Cerebellar nuclear complex (tissue), 1 donor: ENCODE measurements at regions not wholly inside any gene's neighbourhood (a gene's known extent, or its start where the extent isn't known, plus 50 kb on each side); places are given as distances from the start of the nearest gene placed in this dataset.
"Not testable (repeated sequence)": the region's sequence is repeated elsewhere in the genome, so short reads cannot be mapped to it uniquely, and the experiment has no call there.

Experiments
- DNase-seq, 2 experiments: peaks; one replicate each; lab custom pipeline; 2025; lab: John Stamatoyannopoulos, UW

DNA sequence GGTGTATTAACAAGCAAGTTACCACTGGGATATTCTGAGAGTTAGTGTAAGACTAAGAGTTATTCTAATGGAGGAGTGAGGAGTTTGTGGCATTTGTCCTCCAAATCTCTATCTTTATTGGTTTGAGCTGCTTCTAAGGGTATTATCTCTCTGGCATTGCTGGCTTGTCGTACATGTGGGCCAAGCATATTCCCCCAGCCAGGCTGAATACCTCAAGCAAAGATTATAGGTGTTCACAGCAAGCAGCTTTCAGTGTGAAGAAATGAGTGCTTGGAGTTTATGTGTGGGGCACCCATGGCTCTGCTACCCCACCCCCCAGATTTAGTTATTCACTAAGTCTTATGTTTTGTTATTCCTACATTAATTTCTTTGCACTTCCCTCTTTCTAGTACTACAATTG, 193.6 kb upstream of the FANCL start:
- no peak for DNase-seq

GRCh38 chr2:58432491-58433170, 191.5 kb upstream of the FANCL start:
- DNase-seq: no peak

- no peak for DNase-seq
Measured at GRCh38 chr2:58429014-58429875, 188.1 kb upstream of the FANCL start.

GRCh38 chr2:58428096-58429013, 187.2 kb upstream of the FANCL start:
- no peak for DNase-seq

GRCh38 chr2:58427572-58428095, 186.5 kb upstream of the FANCL start:
- no peak for DNase-seq

DNA sequence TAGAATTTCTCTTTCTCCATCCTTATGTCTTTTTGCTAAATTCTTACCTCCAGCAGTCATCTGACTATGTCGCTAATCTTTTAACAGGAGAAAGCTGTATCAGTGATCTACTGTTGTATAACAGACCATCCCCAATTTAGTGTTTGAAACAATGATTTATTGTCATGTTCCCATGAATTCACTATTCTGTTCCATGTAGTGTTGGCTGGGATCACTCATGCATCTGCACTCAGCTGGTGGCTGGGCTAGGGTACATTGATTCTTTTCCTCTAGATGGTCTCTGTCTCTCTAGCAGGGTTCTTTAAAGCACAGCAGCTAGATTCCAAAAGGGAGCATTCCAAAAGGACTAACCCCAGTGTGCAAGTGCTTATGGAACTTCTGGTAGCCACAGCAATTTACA, 184.2 kb upstream of the FANCL start:
- DNase-seq: no peak

DNA sequence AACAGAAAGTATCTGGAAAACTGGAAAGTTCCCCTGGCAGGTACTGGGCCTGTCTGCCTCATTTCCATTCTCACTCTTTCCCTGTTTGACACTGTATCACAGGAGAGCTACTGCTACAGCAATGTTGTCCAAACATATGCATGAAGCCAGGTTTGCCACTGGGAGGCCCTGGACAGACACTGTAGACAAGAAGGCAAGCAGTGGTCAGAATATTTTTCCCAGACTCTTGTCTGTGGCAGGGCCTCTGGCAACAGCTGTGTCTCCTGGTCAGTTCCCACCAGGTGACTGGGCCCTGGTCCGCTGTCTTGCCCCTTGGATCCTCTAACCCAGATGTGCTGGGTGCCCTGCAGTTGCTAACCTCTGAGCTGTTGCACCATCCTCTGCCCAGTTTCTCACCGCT, 178.9 kb upstream of the FANCL start:
- no peak for DNase-seq

- no peak for DNase-seq
Measured at GRCh38 chr2:58416696-58417095, 175.6 kb upstream of the FANCL start.

DNA sequence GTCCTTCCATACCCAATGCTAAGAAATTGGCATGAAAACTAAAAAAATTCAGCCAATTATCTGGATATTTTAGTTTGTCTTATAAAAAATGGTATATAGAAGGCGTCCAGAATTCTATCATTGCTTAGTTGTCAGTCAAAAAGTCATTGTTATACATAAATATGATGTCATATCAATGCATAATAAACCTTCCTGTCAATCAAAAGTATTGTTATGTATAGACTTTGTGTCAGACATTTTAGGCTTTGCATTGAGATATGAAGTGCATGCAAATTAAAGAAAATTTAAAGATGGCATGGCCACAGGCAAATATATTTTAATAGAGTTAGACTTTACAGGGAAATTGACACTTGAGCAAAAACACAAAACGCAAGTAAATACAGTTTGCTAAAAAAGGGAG, 173.4 kb upstream of the FANCL start:
- DNase-seq: no peak

GRCh38 chr2:58410549-58410948, 169.4 kb upstream of the FANCL start:
- DNase-seq: no peak

GRCh38 chr2:58407487-58407886, 166.4 kb upstream of the FANCL start:
- no peak for DNase-seq

DNA sequence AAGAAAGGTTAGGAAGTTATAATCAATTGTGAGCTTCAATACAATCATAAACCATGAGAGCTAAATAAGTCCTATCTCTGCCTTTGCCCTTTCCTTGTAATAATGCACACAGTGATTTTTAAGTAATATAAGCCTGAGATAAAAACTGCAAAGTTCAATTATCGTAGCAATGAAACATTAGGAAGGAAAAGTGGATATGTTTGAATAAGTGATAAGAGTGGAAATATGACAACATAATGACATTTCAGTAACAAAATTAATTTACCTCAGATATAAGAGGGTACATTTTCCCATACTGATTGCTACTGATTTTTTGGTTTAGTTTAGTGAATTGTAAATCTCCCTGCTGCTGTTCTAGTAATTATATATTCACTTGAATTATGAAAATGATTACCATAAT, 164.2 kb upstream of the FANCL start:
- DNase-seq: no peak

DNA sequence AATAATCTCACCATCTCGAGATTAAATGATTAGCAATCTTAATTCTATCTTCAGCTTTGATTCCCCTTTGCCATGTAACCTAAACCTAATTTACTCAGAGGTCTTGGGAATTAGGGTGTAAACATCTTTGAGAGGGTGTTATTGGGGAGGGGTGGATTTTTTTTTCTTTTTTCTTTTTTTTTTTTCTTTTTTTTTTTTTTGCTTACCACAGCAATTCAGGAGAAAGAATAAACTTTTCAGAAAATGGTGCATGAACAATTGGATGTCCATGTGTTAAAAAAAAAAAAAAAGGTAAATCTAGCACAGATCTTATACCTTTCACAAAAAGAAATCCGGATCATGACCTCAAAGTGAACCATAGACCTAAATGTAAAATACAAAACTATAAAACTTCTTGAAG, 160.8 kb upstream of the FANCL start:
- no peak for DNase-seq

DNA sequence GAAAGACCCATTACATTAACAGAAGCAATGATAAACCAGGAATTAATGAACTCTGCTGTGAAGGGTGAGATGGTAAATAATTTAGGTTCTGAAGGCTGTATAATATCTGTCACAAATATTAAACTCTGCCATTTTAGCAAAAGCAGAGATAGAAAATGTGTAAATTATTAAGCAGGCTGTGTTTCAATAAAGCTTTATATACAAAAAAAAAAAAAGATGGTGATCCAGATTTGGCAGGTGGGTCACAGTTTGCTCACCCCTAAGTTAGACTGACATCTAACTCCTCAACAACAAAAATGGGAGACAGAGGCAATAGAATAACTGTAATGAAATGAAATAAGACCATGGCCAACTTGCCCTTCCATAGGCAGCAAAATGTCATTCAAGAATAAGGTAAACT, 157.3 kb upstream of the FANCL start:
- no peak for DNase-seq

DNA sequence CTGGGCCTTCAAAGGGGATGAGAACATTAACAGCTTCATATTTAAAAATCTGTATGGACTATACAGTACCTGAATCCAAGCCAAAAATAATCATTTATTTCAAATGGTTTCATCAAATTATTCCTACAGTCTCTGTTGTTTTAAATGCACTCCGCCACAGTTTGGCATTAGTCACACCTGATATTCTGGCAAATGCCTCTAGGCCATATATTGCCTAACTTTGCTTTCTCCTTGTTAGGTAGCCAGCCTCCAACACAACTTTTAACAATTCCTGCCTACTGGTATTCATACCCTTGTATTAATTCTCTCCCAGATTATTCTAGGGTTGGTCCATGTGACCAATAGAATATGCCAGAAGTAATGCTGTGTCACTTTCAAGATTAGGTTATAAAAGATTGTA, 146.6 kb upstream of the FANCL start:
- no peak for DNase-seq

DNA sequence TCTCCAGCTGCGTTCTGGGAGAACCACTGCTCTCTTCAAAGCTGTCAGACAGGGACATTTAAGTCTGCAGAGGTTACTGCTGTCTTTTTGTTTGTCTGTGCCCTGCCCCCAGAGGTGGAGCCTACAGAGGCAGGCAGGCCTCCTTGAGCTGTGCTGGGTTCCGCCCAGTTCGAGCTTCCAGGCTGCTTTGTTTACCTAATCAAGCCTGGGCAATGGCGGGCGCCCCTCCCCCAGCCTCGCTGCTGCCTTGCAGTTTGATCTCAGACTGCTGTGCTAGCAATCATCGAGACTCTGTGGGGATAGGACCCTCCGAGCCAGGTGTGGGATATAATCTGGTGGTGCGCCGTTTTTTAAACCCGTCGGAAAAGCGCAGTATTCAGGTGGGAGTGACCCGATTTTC, 145.8 kb upstream of the FANCL start:
- not testable (repeated sequence) for DNase-seq

GRCh38 chr2:58378152-58378551, 137.0 kb upstream of the FANCL start:
- no peak for DNase-seq

DNA sequence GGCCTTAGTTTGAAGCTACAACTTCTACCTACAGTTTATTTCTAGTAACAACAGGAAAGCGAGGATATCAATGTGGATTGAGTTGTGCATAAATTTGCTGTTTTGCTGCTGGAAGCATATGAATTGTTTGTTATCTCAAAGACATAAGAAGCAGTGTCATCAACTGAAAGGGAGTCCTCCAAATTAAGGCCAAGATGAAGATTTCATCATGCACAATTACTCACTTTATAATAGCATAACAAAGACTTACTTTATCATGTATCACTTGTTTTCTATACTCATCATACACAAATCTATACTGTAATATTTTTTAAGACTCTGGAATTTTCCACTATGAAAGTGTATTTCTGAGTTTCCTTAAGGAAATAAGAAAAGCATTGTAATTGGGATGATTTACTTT, 136.1 kb upstream of the FANCL start:
- no peak for DNase-seq

- no peak for DNase-seq
Measured at GRCh38 chr2:58376592-58376991, 135.5 kb upstream of the FANCL start.

DNA sequence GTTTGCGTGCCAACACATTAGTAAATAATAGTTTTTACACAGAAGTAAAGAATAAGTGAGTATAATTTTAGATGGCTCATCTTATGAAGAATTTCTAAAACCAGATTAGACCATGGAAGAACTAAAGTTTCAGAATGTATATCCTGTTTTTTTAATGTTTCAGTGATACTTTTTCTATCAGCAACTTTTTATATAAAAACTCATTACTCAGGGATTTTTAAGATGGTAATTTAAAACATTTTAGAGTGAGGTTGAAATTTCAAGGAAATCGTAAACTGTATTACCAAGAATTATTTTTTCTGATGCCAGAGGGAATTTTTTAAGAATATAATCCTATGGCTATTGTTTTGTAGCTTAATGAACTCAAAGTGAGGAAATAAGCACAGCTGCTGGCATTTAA, 128.5 kb upstream of the FANCL start:
- DNase-seq: no peak

- no peak for DNase-seq
Measured at GRCh38 chr2:58364098-58364497, 123.0 kb upstream of the FANCL start.

DNA sequence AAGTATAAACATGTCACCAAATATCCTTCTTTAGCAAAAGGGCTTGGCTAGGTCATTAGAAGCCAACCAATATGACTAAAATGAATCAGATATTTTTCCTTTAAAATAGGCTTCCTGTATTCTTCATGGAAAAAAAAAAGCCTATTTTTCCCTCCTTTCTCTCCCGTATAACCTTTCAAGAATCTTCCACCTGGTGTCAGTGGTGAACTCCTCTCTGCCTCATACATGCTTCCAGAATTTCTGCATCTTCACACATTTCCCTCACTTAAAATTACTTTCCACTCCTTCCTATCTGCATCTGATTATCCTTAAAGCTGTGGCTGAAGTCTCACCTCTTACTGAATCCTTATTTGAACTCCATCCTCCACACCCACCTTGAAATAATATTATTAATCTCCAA, 116.9 kb upstream of the FANCL start:
- DNase-seq: no peak
